ENCODE measurements at regions not wholly inside any gene's neighbourhood (a gene's known extent, or its start where the extent isn't known, plus 50 kb on each side); places are given as distances from the start of the nearest gene placed in this dataset.

GRCh38 chr11:30666817-30667216, 80.7 kb upstream of the MPPED2 start:
- no peak for TF ChIP-seq TEAD4 (IDR thresholded peaks at IDR 0.05; ENCODE audit: borderline replicate concordance, insufficient read depth)
- TF ChIP-seq POLR2AphosphoS5 (IDR thresholded peaks at IDR 0.05; ENCODE audit: low read depth, low read length), result no peak
- TF ChIP-seq EP300 (IDR thresholded peaks at IDR 0.05; ENCODE audit: borderline replicate concordance in 1 of 2, low read depth in 1 of 2, low read length in 1 of 2), result no peak
- TF ChIP-seq MXI1 (IDR thresholded peaks at IDR 0.05; ENCODE audit: low read depth, low read length), result no peak
- no peak for TF ChIP-seq CTCF (IDR thresholded peaks at IDR 0.05)
- TF ChIP-seq REST (IDR thresholded peaks at IDR 0.05; ENCODE audit: low read depth, low read length), result no peak

Data from SK-N-SH (cell line).